B cell (primary cell): ENCODE measurements at regions not wholly inside any gene's neighbourhood (a gene's known extent, or its start where the extent isn't known, plus 50 kb on each side); places are given as distances from the start of the nearest gene placed in this dataset.

ENCODE experiments used
- CTCF ChIP-seq: fragments of 200-600 bp; IDR thresholded peaks from one replicate; pipeline ENCODE4 v1.8.0; 2022; ENCODE audit warnings: antibody characterized with exemption, mild to moderate bottlenecking
- EZH2 ChIP-seq: IDR thresholded peaks from 2 replicates; pipeline ENCODE4 v1.6.1; 2012; ENCODE audit warnings: borderline replicate concordance, low read depth, mild to moderate bottlenecking, moderate library complexity, low read length; ENCODE audit not compliant: insufficient read depth, poor library complexity, severe bottlenecking

GRCh38 chr17:77498091-77498741 lies 357.4 kb downstream of the SEC14L1 start:
- TF ChIP-seq CTCF = no peak
- no peak for TF ChIP-seq EZH2
